ENCODE measurements at regions not wholly inside any gene's neighbourhood (a gene's known extent, or its start where the extent isn't known, plus 50 kb on each side); places are given as distances from the start of the nearest gene placed in this dataset.

- peaks cover 9% of the 10 kb centered on the region for H3K9me3 Mint-ChIP-seq (ENCODE audit: low read depth, unreplicated experiment)
- CTCF ChIA-PET: no interaction called here
These were observed 611.0 kb downstream of the NLGN4X start for GRCh38 chrX:5617666-5618065.

GRCh38 chrX:5595570-5595969 is 633.1 kb downstream of the NLGN4X start:
- Mint-ChIP-seq H3K4me1 (ENCODE audit: low read depth, unreplicated experiment) (no peaks in the 10 kb centered on the region), H3K36me3 (ENCODE audit: insufficient read depth, unreplicated experiment) (no peaks in the 10 kb centered on the region), H3K9me3 (ENCODE audit: low read depth, unreplicated experiment) (no peaks in the 10 kb centered on the region), H3K4me3 (ENCODE audit: low read depth, unreplicated experiment) (no peak overlapping the region), H3K27ac (ENCODE audit: unreplicated experiment) (no peak overlapping the region), H3K27me3 (ENCODE audit: unreplicated experiment) (no peaks in the 10 kb centered on the region)
- intact Hi-C loops (cut with micrococcal nuclease; ENCODE audit: unreplicated experiment): no loop called here
- BruUV-seq (replicated peaks): no TSS peak
- CTCF ChIA-PET: no interaction called here
- DNase-seq: no peak
- no peak for TF ChIP-seq CTCF (IDR thresholded peaks at IDR 0.05; ENCODE audit: unreplicated experiment)

More at GRCh38 chrX:5617666-5618065, 611.0 kb downstream of the NLGN4X start:
- H3K4me1 Mint-ChIP-seq (ENCODE audit: low read depth, unreplicated experiment): no peaks in the 10 kb centered on the region
- H3K4me3 Mint-ChIP-seq (ENCODE audit: low read depth, unreplicated experiment): no peak overlapping the region
- intact Hi-C loops (cut with micrococcal nuclease; ENCODE audit: unreplicated experiment): no loop called here
- no TSS peak for BruUV-seq (replicated peaks)
- DNase-seq: no peak
- no peaks in the 10 kb centered on the region for H3K36me3 Mint-ChIP-seq (ENCODE audit: insufficient read depth, unreplicated experiment)
- H3K27ac Mint-ChIP-seq (ENCODE audit: unreplicated experiment): no peak overlapping the region
- TF ChIP-seq CTCF (IDR thresholded peaks at IDR 0.05; ENCODE audit: unreplicated experiment): no peak
- no peaks in the 10 kb centered on the region for H3K27me3 Mint-ChIP-seq (ENCODE audit: unreplicated experiment)

GRCh38 chrX:5586726-5587125 is 641.9 kb downstream of the NLGN4X start:
- Mint-ChIP-seq H3K4me3 (ENCODE audit: low read depth, unreplicated experiment) (no peak overlapping the region), H3K4me1 (ENCODE audit: low read depth, unreplicated experiment) (no peaks in the 10 kb centered on the region), H3K27me3 (ENCODE audit: unreplicated experiment) (no peaks in the 10 kb centered on the region), H3K9me3 (ENCODE audit: low read depth, unreplicated experiment) (peaks cover 8% of the 10 kb centered on the region), H3K36me3 (ENCODE audit: insufficient read depth, unreplicated experiment) (no peaks in the 10 kb centered on the region), H3K27ac (ENCODE audit: unreplicated experiment) (no peak overlapping the region)
- CTCF ChIA-PET: no interaction called here
- intact Hi-C loops (cut with micrococcal nuclease; ENCODE audit: unreplicated experiment): no loop called here
- TF ChIP-seq CTCF (IDR thresholded peaks at IDR 0.05; ENCODE audit: unreplicated experiment): no peak
- no TSS peak for BruUV-seq (replicated peaks)
- DNase-seq: no peak

- no peak for DNase-seq
- CTCF ChIA-PET: no interaction called here
- Mint-ChIP-seq H3K9me3 (ENCODE audit: low read depth, unreplicated experiment) (peaks cover 5% of the 10 kb centered on the region), H3K27me3 (ENCODE audit: unreplicated experiment) (no peaks in the 10 kb centered on the region), H3K4me1 (ENCODE audit: low read depth, unreplicated experiment) (no peaks in the 10 kb centered on the region), H3K4me3 (ENCODE audit: low read depth, unreplicated experiment) (no peak overlapping the region), H3K36me3 (ENCODE audit: insufficient read depth, unreplicated experiment) (no peaks in the 10 kb centered on the region), H3K27ac (ENCODE audit: unreplicated experiment) (no peak overlapping the region)
- no peak for TF ChIP-seq CTCF (IDR thresholded peaks at IDR 0.05; ENCODE audit: unreplicated experiment)
- BruUV-seq (replicated peaks): no TSS peak
- intact Hi-C loops (cut with micrococcal nuclease; ENCODE audit: unreplicated experiment): no loop called here
These were observed 653.3 kb downstream of the NLGN4X start for GRCh38 chrX:5575407-5575806.

GRCh38 chrX:5568934-5569333 is 659.7 kb downstream of the NLGN4X start:
- TF ChIP-seq CTCF (IDR thresholded peaks at IDR 0.05; ENCODE audit: unreplicated experiment): no peak
- intact Hi-C loops (cut with micrococcal nuclease; ENCODE audit: unreplicated experiment): no loop called here
- Mint-ChIP-seq H3K36me3 (ENCODE audit: insufficient read depth, unreplicated experiment) (no peaks in the 10 kb centered on the region), H3K9me3 (ENCODE audit: low read depth, unreplicated experiment) (no peaks in the 10 kb centered on the region), H3K27me3 (ENCODE audit: unreplicated experiment) (no peaks in the 10 kb centered on the region), H3K4me1 (ENCODE audit: low read depth, unreplicated experiment) (no peaks in the 10 kb centered on the region), H3K4me3 (ENCODE audit: low read depth, unreplicated experiment) (no peak overlapping the region), H3K27ac (ENCODE audit: unreplicated experiment) (no peak overlapping the region)
- DNase-seq: no peak
- CTCF ChIA-PET: no interaction called here
- BruUV-seq (replicated peaks): no TSS peak

All from Calu3 (cell line).